ENCODE measurements at regions not wholly inside any gene's neighbourhood (a gene's known extent, or its start where the extent isn't known, plus 50 kb on each side); places are given as distances from the start of the nearest gene placed in this dataset.

GRCh38 chr20:51303731-51304670, 238.5 kb downstream of the NFATC2 start:
- H3K4me3 ChIP-seq (ENCODE audit: low read length) = no peak overlapping the region
- H3K9ac ChIP-seq (ENCODE audit: low read depth, low read length) = no peak overlapping the region
- H3K4me2 ChIP-seq (ENCODE audit: low read length) = no peak overlapping the region
- H3K36me3 ChIP-seq (ENCODE audit: insufficient read depth, low read length) = no peaks in the 10 kb centered on the region
- no peaks in the 10 kb centered on the region for H3K27me3 ChIP-seq (ENCODE audit: control insufficient read depth, insufficient read depth, low read length)
- peaks cover 3% of the 10 kb centered on the region for H3K4me1 ChIP-seq (ENCODE audit: control insufficient read depth, insufficient read depth, low read length)
- no peaks in the 10 kb centered on the region for H3K9me3 ChIP-seq (replicated peaks; ENCODE audit: low read length)

DNA sequence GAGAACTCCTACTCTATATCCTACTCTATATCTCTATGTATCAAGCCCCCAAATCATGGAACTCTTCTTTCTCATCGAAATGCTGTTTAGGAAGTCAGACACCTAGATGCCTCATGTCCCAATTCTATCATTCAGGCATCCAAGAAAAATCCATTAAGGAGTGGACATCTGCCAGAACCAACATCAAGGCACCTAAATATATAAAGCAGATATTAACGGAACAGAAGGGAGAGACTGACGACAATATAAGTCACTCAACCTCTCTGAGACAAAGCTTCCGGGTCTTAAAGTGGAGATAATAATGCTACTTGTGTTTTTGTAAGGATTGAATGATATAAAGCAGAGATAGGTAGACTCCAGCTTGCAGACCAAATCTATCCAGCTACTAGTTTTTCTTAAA, 241.5 kb downstream of the NFATC2 start:
- H3K9me3 ChIP-seq (replicated peaks; ENCODE audit: low read length) = no peaks in the 10 kb centered on the region
- H3K27me3 ChIP-seq (ENCODE audit: control insufficient read depth, insufficient read depth, low read length) = peaks cover 10% of the 10 kb centered on the region

GRCh38 chr20:51300104-51300503, 242.4 kb downstream of the NFATC2 start:
- Histone ChIP-seq H3K4me1 (ENCODE audit: control insufficient read depth, insufficient read depth, low read length) (no peaks in the 10 kb centered on the region), H3K9me3 (replicated peaks; ENCODE audit: low read length) (no peaks in the 10 kb centered on the region), H3K9ac (ENCODE audit: low read depth, low read length) (no peak overlapping the region), H3K27me3 (ENCODE audit: control insufficient read depth, insufficient read depth, low read length) (peaks cover 12% of the 10 kb centered on the region), H3K4me2 (ENCODE audit: low read length) (no peak overlapping the region), H3K36me3 (ENCODE audit: insufficient read depth, low read length) (no peaks in the 10 kb centered on the region), H3K4me3 (ENCODE audit: low read length) (no peak overlapping the region)

More for the DNA sequence above, 241.5 kb downstream of the NFATC2 start:
- H3K36me3 ChIP-seq (ENCODE audit: insufficient read depth, low read length) = no peaks in the 10 kb centered on the region
- H3K9ac ChIP-seq (ENCODE audit: low read depth, low read length) = no peak overlapping the region
- H3K4me1 ChIP-seq (ENCODE audit: control insufficient read depth, insufficient read depth, low read length) = no peaks in the 10 kb centered on the region
- H3K4me3 ChIP-seq (ENCODE audit: low read length) = no peak overlapping the region
- H3K4me2 ChIP-seq (ENCODE audit: low read length) = no peak overlapping the region

DNA sequence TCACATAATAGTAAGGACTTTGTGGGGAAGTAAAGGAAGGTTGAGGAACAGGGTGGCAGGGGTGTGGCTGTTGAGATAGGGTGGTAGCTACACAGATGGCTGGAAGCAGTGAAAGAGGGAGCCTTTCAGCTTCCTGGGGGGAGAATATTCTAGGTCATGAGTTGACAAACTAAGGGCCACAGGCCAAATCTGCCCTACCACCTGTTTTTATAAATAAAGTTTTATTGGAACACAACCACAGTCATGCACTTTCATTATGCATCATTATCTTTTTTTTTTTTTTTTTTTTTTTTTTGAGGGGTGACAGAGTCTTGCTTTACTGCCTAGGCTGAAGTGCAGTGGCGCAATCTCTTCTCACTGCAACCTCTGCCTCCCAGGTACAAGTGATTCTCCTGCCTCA, 243.1 kb downstream of the NFATC2 start:
- Histone ChIP-seq H3K4me1 (ENCODE audit: control insufficient read depth, insufficient read depth, low read length) (no peaks in the 10 kb centered on the region), H3K36me3 (ENCODE audit: insufficient read depth, low read length) (no peaks in the 10 kb centered on the region), H3K9ac (ENCODE audit: low read depth, low read length) (no peak overlapping the region), H3K4me2 (ENCODE audit: low read length) (no peak overlapping the region), H3K9me3 (replicated peaks; ENCODE audit: low read length) (no peaks in the 10 kb centered on the region), H3K4me3 (ENCODE audit: low read length) (no peak overlapping the region), H3K27me3 (ENCODE audit: control insufficient read depth, insufficient read depth, low read length) (peaks cover 16% of the 10 kb centered on the region)

DNA sequence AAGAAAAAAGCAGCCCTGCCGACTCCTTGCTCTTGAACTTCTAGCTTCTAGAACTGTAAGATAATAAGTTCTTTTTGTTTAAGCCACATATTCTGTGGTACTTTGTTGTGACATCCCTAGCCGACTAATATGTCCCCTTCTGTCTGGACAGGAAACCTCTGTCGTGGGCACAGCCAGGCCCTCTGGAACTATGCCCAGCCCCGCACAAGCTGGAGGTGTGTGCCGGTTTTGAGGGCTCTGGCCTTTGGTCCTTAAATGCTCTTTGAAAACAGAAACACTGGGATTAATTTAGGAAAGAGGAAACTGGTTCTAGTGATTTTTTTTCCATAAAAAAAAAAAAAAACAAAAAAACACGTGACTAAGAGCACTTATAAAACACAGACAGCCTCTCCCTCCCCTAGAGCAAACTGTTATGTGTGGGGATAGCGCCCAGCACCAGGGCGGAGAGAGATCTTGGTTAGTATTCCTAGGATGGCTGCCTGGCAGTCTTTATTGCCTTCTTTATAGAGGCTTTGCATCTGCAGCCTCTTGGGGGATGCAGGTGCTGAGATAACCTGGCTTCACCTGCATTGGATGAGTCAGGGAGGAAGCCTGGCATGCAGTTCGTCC, 244.3 kb downstream of the NFATC2 start:
- Histone ChIP-seq H3K4me1 (ENCODE audit: control insufficient read depth, insufficient read depth, low read length) (no peaks in the 10 kb centered on the region), H3K4me3 (ENCODE audit: low read length) (no peak overlapping the region), H3K36me3 (ENCODE audit: insufficient read depth, low read length) (no peaks in the 10 kb centered on the region), H3K9ac (ENCODE audit: low read depth, low read length) (no peak overlapping the region), H3K4me2 (ENCODE audit: low read length) (no peak overlapping the region), H3K9me3 (replicated peaks; ENCODE audit: low read length) (no peaks in the 10 kb centered on the region), H3K27me3 (ENCODE audit: control insufficient read depth, insufficient read depth, low read length) (peaks cover 24% of the 10 kb centered on the region)

GRCh38 chr20:51287628-51288413, 254.7 kb downstream of the NFATC2 start:
- Histone ChIP-seq H3K4me1 (ENCODE audit: control insufficient read depth, insufficient read depth, low read length) (no peaks in the 10 kb centered on the region), H3K27me3 (ENCODE audit: control insufficient read depth, insufficient read depth, low read length) (peaks cover 35% of the 10 kb centered on the region), H3K4me3 (ENCODE audit: low read length) (no peak overlapping the region), H3K9ac (ENCODE audit: low read depth, low read length) (no peak overlapping the region), H3K36me3 (ENCODE audit: insufficient read depth, low read length) (no peaks in the 10 kb centered on the region), H3K9me3 (replicated peaks; ENCODE audit: low read length) (no peaks in the 10 kb centered on the region), H3K4me2 (ENCODE audit: low read length) (no peak overlapping the region)

DNA sequence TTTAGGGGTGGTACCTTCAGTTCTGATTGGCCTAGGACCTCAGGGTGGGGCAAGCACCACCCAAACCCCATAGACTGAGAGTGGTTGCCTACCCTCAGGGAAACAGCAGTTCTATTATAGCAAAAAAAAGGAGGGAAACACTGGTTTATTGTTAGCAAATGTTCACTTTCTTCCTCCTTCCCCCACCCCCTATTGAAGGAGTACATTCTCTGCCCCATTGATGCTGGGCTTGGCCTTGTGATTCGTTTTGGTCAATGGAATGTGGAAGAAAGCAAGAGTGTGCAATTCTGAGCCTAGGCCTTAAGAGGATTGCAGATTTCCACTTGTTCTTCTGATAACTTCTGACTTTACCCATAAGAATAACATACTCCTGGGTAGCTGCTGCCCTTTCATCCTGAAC, 255.8 kb downstream of the NFATC2 start:
- H3K27me3 ChIP-seq (ENCODE audit: control insufficient read depth, insufficient read depth, low read length) = peaks cover 30% of the 10 kb centered on the region
- no peaks in the 10 kb centered on the region for H3K36me3 ChIP-seq (ENCODE audit: insufficient read depth, low read length)
- H3K4me2 ChIP-seq (ENCODE audit: low read length) = no peak overlapping the region
- H3K9ac ChIP-seq (ENCODE audit: low read depth, low read length) = no peak overlapping the region
- H3K4me3 ChIP-seq (ENCODE audit: low read length) = no peak overlapping the region
- no peaks in the 10 kb centered on the region for H3K4me1 ChIP-seq (ENCODE audit: control insufficient read depth, insufficient read depth, low read length)
- H3K9me3 ChIP-seq (replicated peaks; ENCODE audit: low read length) = no peaks in the 10 kb centered on the region

GRCh38 chr20:51285684-51286083, 256.8 kb downstream of the NFATC2 start:
- H3K9me3 ChIP-seq (replicated peaks; ENCODE audit: low read length) = no peaks in the 10 kb centered on the region
- H3K27me3 ChIP-seq (ENCODE audit: control insufficient read depth, insufficient read depth, low read length) = peaks cover 33% of the 10 kb centered on the region
- H3K4me3 ChIP-seq (ENCODE audit: low read length) = no peak overlapping the region
- no peaks in the 10 kb centered on the region for H3K36me3 ChIP-seq (ENCODE audit: insufficient read depth, low read length)
- no peak overlapping the region for H3K4me2 ChIP-seq (ENCODE audit: low read length)
- no peaks in the 10 kb centered on the region for H3K4me1 ChIP-seq (ENCODE audit: control insufficient read depth, insufficient read depth, low read length)
- H3K9ac ChIP-seq (ENCODE audit: low read depth, low read length) = no peak overlapping the region

- Histone ChIP-seq H3K4me3 (ENCODE audit: low read length) (no peak overlapping the region), H3K27me3 (ENCODE audit: control insufficient read depth, insufficient read depth, low read length) (peaks cover 36% of the 10 kb centered on the region), H3K9ac (ENCODE audit: low read depth, low read length) (no peak overlapping the region), H3K4me2 (ENCODE audit: low read length) (no peak overlapping the region), H3K36me3 (ENCODE audit: insufficient read depth, low read length) (no peaks in the 10 kb centered on the region), H3K9me3 (replicated peaks; ENCODE audit: low read length) (peaks cover under 1% of the 10 kb centered on the region), H3K4me1 (ENCODE audit: control insufficient read depth, insufficient read depth, low read length) (no peaks in the 10 kb centered on the region)
These were observed 257.6 kb downstream of the NFATC2 start for GRCh38 chr20:51284871-51285270.

DNA sequence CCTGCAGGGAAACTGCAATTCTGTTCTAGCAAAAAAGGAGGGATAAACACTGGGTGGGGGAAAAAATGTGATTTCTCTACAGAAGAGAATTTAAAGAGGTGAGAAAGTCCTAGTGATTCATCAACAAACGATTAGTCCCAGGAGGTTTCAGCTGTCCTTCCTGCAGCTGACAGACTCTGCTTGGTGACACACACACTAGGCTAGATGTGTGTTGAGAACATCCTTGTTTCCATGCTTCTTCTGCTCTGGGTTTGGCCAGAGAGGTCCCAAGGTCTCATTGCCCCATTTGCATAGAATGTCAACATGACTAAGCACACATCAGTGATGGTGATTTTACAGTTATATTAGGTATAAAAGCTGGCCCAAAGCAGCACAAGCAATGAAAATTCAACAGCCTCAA, 258.3 kb downstream of the NFATC2 start:
- Histone ChIP-seq H3K36me3 (ENCODE audit: insufficient read depth, low read length) (no peaks in the 10 kb centered on the region), H3K27me3 (ENCODE audit: control insufficient read depth, insufficient read depth, low read length) (peaks cover 38% of the 10 kb centered on the region), H3K4me1 (ENCODE audit: control insufficient read depth, insufficient read depth, low read length) (no peaks in the 10 kb centered on the region)

DNA sequence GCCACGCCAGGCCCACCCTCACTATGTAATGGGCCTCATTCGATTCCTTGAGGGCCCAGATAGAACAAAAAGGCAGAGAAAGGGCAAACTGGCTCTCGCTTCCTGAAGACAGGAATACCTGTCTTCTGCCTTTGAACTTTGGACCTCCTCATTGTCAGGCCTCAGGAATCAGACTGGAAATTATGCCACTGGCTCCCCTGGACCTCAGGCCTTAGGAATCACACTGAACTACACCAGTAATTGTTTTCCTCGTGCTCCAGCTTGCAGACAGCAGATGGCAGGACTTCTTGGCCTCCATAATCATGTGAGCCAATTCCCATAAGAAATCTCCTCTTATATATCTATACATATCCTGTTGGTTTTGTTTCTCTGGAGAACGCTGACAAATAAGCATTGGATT, 258.6 kb upstream of the KCNG1 start:
- Histone ChIP-seq H3K9me3 (replicated peaks; ENCODE audit: low read length) (peaks cover 4% of the 10 kb centered on the region), H3K27me3 (ENCODE audit: control insufficient read depth, insufficient read depth, low read length) (peaks cover 49% of the 10 kb centered on the region), H3K4me1 (ENCODE audit: control insufficient read depth, insufficient read depth, low read length) (no peaks in the 10 kb centered on the region), H3K4me3 (ENCODE audit: low read length) (no peak overlapping the region), H3K4me2 (ENCODE audit: low read length) (no peak overlapping the region), H3K36me3 (ENCODE audit: insufficient read depth, low read length) (no peaks in the 10 kb centered on the region), H3K9ac (ENCODE audit: low read depth, low read length) (no peak overlapping the region)

More for the DNA sequence above, 258.3 kb downstream of the NFATC2 start:
- H3K4me3 ChIP-seq (ENCODE audit: low read length) = no peak overlapping the region
- H3K9me3 ChIP-seq (replicated peaks; ENCODE audit: low read length) = peaks cover 4% of the 10 kb centered on the region
- H3K4me2 ChIP-seq (ENCODE audit: low read length) = no peak overlapping the region
- H3K9ac ChIP-seq (ENCODE audit: low read depth, low read length) = no peak overlapping the region

Measured in skeletal muscle satellite cell (primary cell).